GM12873 (cell line): ENCODE measurements at regions not wholly inside any gene's neighbourhood (a gene's known extent, or its start where the extent isn't known, plus 50 kb on each side); places are given as distances from the start of the nearest gene placed in this dataset.

ENCODE experiments used
- CTCF ChIP-seq: IDR thresholded peaks from 2 replicates; pipeline ENCODE4 v1.5.1; 2012; ENCODE audit warnings: low read depth, mild to moderate bottlenecking, moderate library complexity, low read length, control low read depth; ENCODE audit not compliant: insufficient read depth; ENCODE audit errors: missing control alignments

DNA sequence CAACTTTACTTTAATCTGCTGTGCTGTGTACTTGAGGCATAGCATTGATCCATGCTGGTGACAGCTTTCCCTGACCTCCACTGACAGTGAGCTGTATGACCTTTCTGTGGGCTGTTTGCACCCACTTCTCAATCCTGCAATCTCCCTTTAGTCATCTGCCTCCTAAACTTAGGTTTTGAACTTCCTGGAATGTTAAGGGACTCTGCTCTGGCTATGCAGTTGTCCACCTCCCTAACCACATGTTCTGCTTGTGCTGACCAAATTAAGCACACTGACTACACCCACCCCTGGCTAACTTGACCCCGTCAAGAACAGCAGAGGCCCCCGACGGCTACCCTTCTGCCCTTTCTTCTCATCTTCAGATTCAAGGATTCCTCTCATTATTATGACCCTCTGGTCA is 89.1 kb upstream of the NTM start:
- no peak for TF ChIP-seq CTCF

- TF ChIP-seq CTCF: no peak
Observed at GRCh38 chr11:131284041-131284440, 86.4 kb upstream of the NTM start.

DNA sequence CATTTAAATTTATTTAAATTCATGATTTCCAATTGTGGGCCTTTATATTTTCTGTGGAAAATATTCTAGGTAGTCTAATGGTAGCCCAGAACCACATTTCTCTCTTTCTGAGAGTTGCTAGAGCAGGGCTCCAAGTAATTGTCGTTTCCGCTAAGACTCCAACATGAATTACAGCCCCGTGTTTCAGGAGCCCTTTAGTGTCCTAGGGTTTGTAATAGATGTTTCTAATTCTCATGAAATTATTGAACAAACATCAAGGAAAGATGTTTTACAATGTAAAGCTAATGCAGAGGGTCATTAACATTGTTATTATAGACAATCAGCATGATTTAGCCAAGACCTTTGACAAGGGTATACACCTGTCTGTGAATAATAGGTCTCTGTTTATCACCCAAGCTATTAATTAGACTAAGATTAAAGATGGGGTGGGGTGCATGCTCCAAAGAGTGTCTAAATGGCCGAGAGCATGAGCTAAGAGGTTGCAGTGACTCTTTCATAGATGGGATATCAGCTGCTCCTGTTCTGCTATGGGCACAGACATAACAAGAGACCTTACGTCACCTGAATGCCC is 81.8 kb upstream of the NTM start:
- TF ChIP-seq CTCF: no peak

DNA sequence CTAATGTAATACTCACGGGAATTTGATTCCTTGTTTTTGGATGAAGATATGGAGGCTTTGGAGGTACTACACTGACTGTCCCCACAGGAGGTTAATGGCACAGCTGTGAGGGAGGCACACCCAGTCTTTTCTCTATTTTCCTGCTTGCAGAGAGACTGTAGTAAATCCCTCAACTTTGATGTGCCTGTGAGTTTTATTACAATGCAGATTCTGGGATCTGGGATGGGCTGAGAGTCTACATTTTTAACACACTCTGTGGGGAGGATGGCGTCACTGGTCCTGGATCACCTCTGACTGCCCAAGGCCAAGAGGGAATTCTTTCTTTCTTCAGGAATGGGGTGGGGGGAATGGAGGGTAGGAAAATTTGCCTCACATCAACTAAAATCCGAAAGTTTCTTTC is 80.2 kb upstream of the NTM start:
- TF ChIP-seq CTCF: no peak

DNA sequence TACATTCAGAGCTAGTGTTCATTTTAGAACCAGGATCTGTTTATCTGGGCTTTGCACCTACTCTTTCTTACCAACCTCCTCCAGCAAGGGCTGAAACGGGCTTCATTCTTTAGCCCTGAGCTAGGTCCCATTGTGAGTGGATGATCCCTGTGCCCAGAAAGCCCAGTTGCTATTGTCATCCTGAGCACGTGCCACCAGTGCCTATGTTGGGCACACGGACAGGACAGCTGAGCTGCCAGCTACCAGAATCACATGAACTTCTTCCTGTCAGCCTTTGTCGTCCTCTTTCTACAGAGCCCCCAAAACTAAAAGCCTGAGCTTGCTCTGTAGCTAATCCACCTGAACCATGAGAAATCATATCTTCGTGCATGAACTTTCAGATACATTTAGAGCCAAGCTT is 74.4 kb upstream of the NTM start:
- no peak for TF ChIP-seq CTCF

DNA sequence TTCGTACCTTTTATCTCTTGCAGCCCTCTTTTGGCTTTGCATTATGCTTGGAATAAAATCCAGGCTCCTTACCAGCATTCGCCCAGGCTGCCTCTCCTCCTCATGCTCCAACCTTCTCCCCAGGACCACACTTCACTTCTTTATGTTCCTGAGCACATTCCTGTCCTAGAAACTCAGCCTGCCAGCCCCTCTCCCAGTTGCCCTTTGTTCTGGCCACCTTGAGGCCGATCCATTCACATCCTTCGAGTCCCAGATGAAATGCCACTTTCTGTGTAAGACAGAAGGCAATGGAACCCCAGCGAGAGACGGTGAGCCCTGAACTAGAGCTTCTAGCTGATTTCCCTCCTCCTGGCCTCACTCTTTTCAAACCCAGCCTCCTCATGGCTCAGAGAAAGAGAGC is 73.0 kb upstream of the NTM start:
- no peak for TF ChIP-seq CTCF

GRCh38 chr11:131299598-131300438 is 70.6 kb upstream of the NTM start:
- no peak for TF ChIP-seq CTCF
